ENCODE measurements at regions not wholly inside any gene's neighbourhood (a gene's known extent, or its start where the extent isn't known, plus 50 kb on each side); places are given as distances from the start of the nearest gene placed in this dataset.

DNA sequence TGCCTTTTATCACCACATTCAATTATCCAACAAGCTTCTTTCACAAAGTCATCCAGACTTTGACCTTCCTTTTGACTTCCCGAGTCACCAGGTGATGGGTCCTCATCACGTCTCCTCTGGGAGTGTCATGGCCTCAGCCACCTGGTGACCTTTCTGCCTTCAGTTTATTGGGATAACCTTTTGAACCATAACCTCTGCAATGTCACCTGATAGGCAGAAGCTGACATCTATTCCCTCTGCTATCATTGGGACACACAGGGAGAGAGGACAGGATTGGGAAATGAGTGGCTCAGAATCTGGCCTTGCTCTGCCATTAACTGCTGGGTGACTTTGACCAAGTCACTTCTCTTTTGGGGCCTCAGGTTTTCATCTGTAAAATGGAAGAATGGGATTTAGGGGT lies 388.7 kb downstream of the NUAK1 start:
- no peak overlapping the region for H3K4me3 ChIP-seq (replicated peaks in 1 of 2; ENCODE audit: low read depth in 1 of 2, low read length in 2 of 2)
- H4K20me1 ChIP-seq (ENCODE audit: insufficient read depth): no peaks in the 10 kb centered on the region
- DNase-seq (ENCODE audit: low read depth, low spot score): no peak
- ATAC-seq: no peak
- peaks cover 9% of the 10 kb centered on the region for H3K27me3 ChIP-seq (ENCODE audit: insufficient read depth, low read length)
- intact Hi-C loops (cut with micrococcal nuclease): no loop called here
- no peaks in the 10 kb centered on the region for H3K4me1 ChIP-seq (ENCODE audit: control insufficient read depth in 1 of 2, insufficient read depth in 2 of 2, low read length in 2 of 2)
- BruUV-seq (replicated peaks): no TSS peak
- no peak overlapping the region for H3K27ac ChIP-seq (ENCODE audit: low read depth, low read length)
- no peaks in the 10 kb centered on the region for H3K79me2 ChIP-seq (ENCODE audit: insufficient read depth, low read length)
- no peaks in the 10 kb centered on the region for H3K9me3 ChIP-seq (ENCODE audit: control insufficient read depth in 1 of 2, insufficient read depth in 1 of 2, low read depth in 1 of 2, low read length in 2 of 2)
- no peaks in the 10 kb centered on the region for H3K36me3 ChIP-seq (ENCODE audit: control insufficient read depth in 1 of 2, insufficient read depth in 2 of 2, low read length in 2 of 2)
- H3K4me2 ChIP-seq (ENCODE audit: low read length): no peak overlapping the region
- no peak overlapping the region for H2AFZ ChIP-seq (ENCODE audit: low read depth, low read length, poor library complexity, severe bottlenecking)
- H3K9me2 ChIP-seq (ENCODE audit: insufficient read depth): no peaks in the 10 kb centered on the region
- no peak overlapping the region for H3K9ac ChIP-seq (ENCODE audit: low read length)
- ChIA-PET RAD21 (ENCODE audit: low non-redundant PET in 1 of 2, low total read pairs in 2 of 2, uncharacterized antibody in 2 of 2, unreplicated experiment in 2 of 2) (no interaction called here), POLR2A (no interaction called here), CTCF (no interaction called here)
- TF ChIP-seq, protein P1, sequence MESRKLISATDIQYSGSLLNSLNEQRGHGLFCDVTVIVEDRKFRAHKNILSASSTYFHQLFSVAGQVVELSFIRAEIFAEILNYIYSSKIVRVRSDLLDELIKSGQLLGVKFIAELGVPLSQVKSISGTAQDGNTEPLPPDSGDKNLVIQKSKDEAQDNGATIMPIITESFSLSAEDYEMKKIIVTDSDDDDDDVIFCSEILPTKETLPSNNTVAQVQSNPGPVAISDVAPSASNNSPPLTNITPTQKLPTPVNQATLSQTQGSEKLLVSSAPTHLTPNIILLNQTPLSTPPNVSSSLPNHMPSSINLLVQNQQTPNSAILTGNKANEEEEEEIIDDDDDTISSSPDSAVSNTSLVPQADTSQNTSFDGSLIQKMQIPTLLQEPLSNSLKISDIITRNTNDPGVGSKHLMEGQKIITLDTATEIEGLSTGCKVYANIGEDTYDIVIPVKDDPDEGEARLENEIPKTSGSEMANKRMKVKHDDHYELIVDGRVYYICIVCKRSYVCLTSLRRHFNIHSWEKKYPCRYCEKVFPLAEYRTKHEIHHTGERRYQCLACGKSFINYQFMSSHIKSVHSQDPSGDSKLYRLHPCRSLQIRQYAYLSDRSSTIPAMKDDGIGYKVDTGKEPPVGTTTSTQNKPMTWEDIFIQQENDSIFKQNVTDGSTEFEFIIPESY (IDR thresholded peaks at IDR 0.05; ENCODE audit: extremely low read depth, insufficient replicate concordance, low read length): no peak
- TF ChIP-seq RAD21 (IDR thresholded peaks at IDR 0.05; ENCODE audit: low read depth): no peak
- TF ChIP-seq FOSL1 (IDR thresholded peaks at IDR 0.05; ENCODE audit: low read depth): no peak
- TF ChIP-seq CEBPB (IDR thresholded peaks at IDR 0.05; ENCODE audit: low read depth): no peak
- TF ChIP-seq SRF (IDR thresholded peaks at IDR 0.05; ENCODE audit: low read depth): no peak
- no peak for TF ChIP-seq SP1 (IDR thresholded peaks at IDR 0.05; ENCODE audit: low read depth)
- TF ChIP-seq JUND (IDR thresholded peaks at IDR 0.05): no peak
- TF ChIP-seq EZH2phosphoT487 (IDR thresholded peaks at IDR 0.05; ENCODE audit: borderline replicate concordance): no peak
- TF ChIP-seq TCF7L2 (IDR thresholded peaks at IDR 0.05; ENCODE audit: borderline replicate concordance, extremely low read depth, insufficient read depth, insufficient read length): no peak
- TF ChIP-seq POLR2AphosphoS5 (IDR thresholded peaks at IDR 0.05; ENCODE audit: low read depth, low read length): no peak

DNA sequence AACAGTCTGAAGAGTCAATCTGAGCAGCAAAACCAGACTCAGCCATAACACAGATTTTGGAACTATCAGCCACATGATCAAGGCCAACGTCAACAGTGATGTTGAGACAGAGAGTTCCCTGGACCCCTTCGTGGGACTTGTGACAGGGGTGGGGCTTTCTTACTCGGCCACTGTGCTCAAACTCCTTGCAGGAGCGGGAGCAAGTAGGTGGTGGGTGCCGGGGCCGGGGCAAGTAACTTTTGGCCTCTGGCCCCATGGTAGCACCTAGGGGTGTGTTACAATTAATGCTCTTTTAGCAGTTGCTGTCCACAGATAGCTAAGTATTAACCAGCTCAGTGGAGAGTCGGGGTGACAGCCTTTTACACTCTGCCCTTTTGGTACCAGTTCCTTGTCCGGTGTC lies 384.4 kb downstream of the NUAK1 start:
- H3K9ac ChIP-seq (ENCODE audit: low read length): no peak overlapping the region
- ChIA-PET POLR2A (no interaction called here), RAD21 (ENCODE audit: low non-redundant PET in 1 of 2, low total read pairs in 2 of 2, uncharacterized antibody in 2 of 2, unreplicated experiment in 2 of 2) (no interaction called here), CTCF (no interaction called here)
- no peak overlapping the region for H2AFZ ChIP-seq (ENCODE audit: low read depth, low read length, poor library complexity, severe bottlenecking)
- no peaks in the 10 kb centered on the region for H3K9me3 ChIP-seq (ENCODE audit: control insufficient read depth in 1 of 2, insufficient read depth in 1 of 2, low read depth in 1 of 2, low read length in 2 of 2)
- no peak overlapping the region for H3K27ac ChIP-seq (ENCODE audit: low read depth, low read length)
- no peaks in the 10 kb centered on the region for H3K79me2 ChIP-seq (ENCODE audit: insufficient read depth, low read length)
- no peaks in the 10 kb centered on the region for H3K4me1 ChIP-seq (ENCODE audit: control insufficient read depth in 1 of 2, insufficient read depth in 2 of 2, low read length in 2 of 2)
- H4K20me1 ChIP-seq (ENCODE audit: insufficient read depth): no peaks in the 10 kb centered on the region
- no peaks in the 10 kb centered on the region for H3K36me3 ChIP-seq (ENCODE audit: control insufficient read depth in 1 of 2, insufficient read depth in 2 of 2, low read length in 2 of 2)
- H3K4me2 ChIP-seq (ENCODE audit: low read length): no peak overlapping the region
- H3K9me2 ChIP-seq (ENCODE audit: insufficient read depth): no peaks in the 10 kb centered on the region
- TF ChIP-seq YY1 (IDR thresholded peaks at IDR 0.05; ENCODE audit: extremely low read depth, insufficient replicate concordance, low read depth, low read length): no peak
- TF ChIP-seq CEBPB (IDR thresholded peaks at IDR 0.05; ENCODE audit: low read depth): no peak
- no peak for TF ChIP-seq POLR2A (IDR thresholded peaks at IDR 0.05; ENCODE audit: borderline replicate concordance, extremely low read depth, insufficient read depth, insufficient read length)
- TF ChIP-seq EGR1 (IDR thresholded peaks at IDR 0.05; ENCODE audit: low read depth): no peak
- TF ChIP-seq SIN3A (IDR thresholded peaks at IDR 0.05; ENCODE audit: low read depth): no peak
- no peak for TF ChIP-seq ELF1 (IDR thresholded peaks at IDR 0.05; ENCODE audit: borderline replicate concordance, low read depth)
- no peak for TF ChIP-seq FOSL1 (IDR thresholded peaks at IDR 0.05; ENCODE audit: low read depth)
- TF ChIP-seq, protein P2, sequence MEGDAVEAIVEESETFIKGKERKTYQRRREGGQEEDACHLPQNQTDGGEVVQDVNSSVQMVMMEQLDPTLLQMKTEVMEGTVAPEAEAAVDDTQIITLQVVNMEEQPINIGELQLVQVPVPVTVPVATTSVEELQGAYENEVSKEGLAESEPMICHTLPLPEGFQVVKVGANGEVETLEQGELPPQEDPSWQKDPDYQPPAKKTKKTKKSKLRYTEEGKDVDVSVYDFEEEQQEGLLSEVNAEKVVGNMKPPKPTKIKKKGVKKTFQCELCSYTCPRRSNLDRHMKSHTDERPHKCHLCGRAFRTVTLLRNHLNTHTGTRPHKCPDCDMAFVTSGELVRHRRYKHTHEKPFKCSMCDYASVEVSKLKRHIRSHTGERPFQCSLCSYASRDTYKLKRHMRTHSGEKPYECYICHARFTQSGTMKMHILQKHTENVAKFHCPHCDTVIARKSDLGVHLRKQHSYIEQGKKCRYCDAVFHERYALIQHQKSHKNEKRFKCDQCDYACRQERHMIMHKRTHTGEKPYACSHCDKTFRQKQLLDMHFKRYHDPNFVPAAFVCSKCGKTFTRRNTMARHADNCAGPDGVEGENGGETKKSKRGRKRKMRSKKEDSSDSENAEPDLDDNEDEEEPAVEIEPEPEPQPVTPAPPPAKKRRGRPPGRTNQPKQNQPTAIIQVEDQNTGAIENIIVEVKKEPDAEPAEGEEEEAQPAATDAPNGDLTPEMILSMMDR (IDR thresholded peaks at IDR 0.05 in 2 of 3, conservative IDR thresholded peaks at IDR 0.05 in 1 of 3; ENCODE audit: borderline replicate concordance in 1 of 3, insufficient read depth in 1 of 3, low read depth in 2 of 3, low read length in 2 of 3): no peak
- TF ChIP-seq RAD21 (IDR thresholded peaks at IDR 0.05; ENCODE audit: low read depth): no peak
- no peak for TF ChIP-seq POLR2AphosphoS5 (IDR thresholded peaks at IDR 0.05; ENCODE audit: low read depth, low read length)
- no peak for TF ChIP-seq ZFX (IDR thresholded peaks at IDR 0.05)
- TF ChIP-seq, protein P3, sequence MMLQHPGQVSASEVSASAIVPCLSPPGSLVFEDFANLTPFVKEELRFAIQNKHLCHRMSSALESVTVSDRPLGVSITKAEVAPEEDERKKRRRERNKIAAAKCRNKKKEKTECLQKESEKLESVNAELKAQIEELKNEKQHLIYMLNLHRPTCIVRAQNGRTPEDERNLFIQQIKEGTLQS (IDR thresholded peaks at IDR 0.05): no peak
- TF ChIP-seq, protein P4, sequence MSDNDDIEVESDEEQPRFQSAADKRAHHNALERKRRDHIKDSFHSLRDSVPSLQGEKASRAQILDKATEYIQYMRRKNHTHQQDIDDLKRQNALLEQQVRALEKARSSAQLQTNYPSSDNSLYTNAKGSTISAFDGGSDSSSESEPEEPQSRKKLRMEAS (IDR thresholded peaks at IDR 0.05): no peak
- ATAC-seq (no peak), DNase-seq (ENCODE audit: low read depth, low spot score) (no peak)
- H3K27me3 ChIP-seq (ENCODE audit: insufficient read depth, low read length): peaks cover 7% of the 10 kb centered on the region; the same call in 1 of the 2 replicates
- no TSS peak for BruUV-seq (replicated peaks)
- H3K4me3 ChIP-seq (replicated peaks in 1 of 2; ENCODE audit: low read depth in 1 of 2, low read length in 2 of 2): no peak overlapping the region
- intact Hi-C loops (cut with micrococcal nuclease): no loop called here
